ENCODE measurements at regions not wholly inside any gene's neighbourhood (a gene's known extent, or its start where the extent isn't known, plus 50 kb on each side); places are given as distances from the start of the nearest gene placed in this dataset.

DNA sequence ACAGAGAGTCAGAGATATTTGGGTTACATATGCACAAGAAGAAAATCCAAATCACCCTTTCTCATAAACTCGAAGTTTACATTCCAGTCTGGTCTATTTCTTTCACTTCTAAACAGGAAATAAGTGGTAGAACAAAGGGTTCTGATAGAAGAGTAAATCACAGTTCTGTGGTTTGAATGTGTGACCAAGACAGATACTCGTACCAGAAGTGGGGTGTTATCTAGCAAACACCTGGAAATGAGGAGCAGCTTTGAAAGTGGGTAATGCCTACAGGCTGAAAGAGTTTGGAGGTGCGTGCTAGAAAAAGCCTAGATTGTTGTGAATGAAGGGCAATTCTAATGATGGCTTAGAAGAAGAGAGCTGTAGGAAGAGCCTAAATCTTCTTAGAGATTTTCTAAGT is 74.7 kb downstream of the FH start:
- TF ChIP-seq, protein P1, sequence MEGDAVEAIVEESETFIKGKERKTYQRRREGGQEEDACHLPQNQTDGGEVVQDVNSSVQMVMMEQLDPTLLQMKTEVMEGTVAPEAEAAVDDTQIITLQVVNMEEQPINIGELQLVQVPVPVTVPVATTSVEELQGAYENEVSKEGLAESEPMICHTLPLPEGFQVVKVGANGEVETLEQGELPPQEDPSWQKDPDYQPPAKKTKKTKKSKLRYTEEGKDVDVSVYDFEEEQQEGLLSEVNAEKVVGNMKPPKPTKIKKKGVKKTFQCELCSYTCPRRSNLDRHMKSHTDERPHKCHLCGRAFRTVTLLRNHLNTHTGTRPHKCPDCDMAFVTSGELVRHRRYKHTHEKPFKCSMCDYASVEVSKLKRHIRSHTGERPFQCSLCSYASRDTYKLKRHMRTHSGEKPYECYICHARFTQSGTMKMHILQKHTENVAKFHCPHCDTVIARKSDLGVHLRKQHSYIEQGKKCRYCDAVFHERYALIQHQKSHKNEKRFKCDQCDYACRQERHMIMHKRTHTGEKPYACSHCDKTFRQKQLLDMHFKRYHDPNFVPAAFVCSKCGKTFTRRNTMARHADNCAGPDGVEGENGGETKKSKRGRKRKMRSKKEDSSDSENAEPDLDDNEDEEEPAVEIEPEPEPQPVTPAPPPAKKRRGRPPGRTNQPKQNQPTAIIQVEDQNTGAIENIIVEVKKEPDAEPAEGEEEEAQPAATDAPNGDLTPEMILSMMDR (IDR thresholded peaks at IDR 0.05; ENCODE audit: low read depth, low read length, missing input control) = no peak
- TF ChIP-seq, protein P2, sequence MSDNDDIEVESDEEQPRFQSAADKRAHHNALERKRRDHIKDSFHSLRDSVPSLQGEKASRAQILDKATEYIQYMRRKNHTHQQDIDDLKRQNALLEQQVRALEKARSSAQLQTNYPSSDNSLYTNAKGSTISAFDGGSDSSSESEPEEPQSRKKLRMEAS (IDR thresholded peaks at IDR 0.05) = no peak
- no peak for TF ChIP-seq SP1 (IDR thresholded peaks at IDR 0.05)
- no peak for TF ChIP-seq HNF4G (IDR thresholded peaks at IDR 0.05)
- TF ChIP-seq REST (IDR thresholded peaks at IDR 0.05) = no peak
- TF ChIP-seq JUND (IDR thresholded peaks at IDR 0.05) = no peak
- no peak for TF ChIP-seq EGR1 (IDR thresholded peaks at IDR 0.05; ENCODE audit: low read depth in 2 of 2)
- TF ChIP-seq GABPA (IDR thresholded peaks at IDR 0.05 in 1 of 2, conservative IDR thresholded peaks at IDR 0.05 in 1 of 2) = no peak
- TF ChIP-seq RAD21 (IDR thresholded peaks at IDR 0.05) = no peak
- TF ChIP-seq FOXA2 (IDR thresholded peaks at IDR 0.05) = no peak
- TF ChIP-seq, protein P3, sequence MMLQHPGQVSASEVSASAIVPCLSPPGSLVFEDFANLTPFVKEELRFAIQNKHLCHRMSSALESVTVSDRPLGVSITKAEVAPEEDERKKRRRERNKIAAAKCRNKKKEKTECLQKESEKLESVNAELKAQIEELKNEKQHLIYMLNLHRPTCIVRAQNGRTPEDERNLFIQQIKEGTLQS (IDR thresholded peaks at IDR 0.05) = no peak

All from liver (tissue), 3 donors.